Activated CD4-positive, alpha-beta T cell treated with anti-CD3 and anti-CD28 coated beads, Interleukin-2, amount 50 U/mL, for 24 hours (primary cell): ENCODE measurements at regions not wholly inside any gene's neighbourhood (a gene's known extent, or its start where the extent isn't known, plus 50 kb on each side); places are given as distances from the start of the nearest gene placed in this dataset.

Experiments
- DNase-seq, 2 donors: peaks; one replicate each; pipeline ENCODE4 v3.0.0-alpha.2; 2020; ENCODE audit warnings: low read depth in 1 of 2, low spot score in 1 of 2

DNA sequence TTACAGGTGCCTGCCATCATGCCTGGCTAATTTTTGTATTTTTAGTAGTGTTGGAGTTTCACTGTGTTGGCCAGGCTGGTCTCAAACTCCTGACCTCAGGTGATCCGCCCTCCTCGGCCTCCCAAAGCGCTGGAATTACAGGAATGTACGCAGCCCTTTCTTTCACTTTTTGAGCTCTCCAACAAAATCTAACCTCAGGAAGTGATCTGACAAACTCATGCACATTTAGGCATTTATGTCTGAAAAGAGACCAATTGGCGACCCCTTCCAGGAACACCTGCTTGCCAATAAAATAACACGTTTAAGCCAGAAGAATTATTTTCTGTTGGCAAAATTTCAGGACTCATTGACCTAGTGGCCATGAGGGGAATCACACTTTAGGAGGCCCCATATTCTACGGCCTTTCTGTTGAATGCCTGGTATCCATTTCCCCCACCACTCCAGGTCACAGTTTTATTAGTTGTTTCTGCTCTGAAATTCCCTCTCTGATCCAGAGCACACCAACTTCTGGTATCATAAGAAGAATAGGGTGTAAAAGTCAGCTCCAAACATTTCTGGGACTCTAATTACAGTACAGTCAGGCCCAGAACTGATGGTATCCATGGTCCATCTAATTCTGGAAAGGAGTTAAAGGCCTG, 65.8 kb upstream of the FRMD4A start:
- DNase-seq, result no peak

DNA sequence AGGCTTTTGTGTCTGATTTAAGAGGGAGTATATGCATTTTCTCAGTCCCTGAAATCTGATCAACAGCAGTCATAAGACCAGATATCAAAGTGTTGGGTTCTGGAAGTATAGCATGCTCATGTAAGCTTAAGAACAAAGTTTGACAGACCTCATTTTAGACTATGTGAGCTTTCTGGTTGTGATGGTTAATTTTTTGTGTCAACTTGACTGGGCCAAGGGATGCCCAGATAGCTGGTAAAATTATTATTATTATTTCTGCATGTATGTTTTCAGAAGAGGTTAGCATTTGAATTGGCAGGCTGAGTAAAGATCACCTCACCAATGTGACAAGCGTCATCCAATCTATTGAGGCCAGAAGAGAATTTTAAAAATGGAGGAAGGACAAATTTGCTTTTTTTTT, 63.5 kb upstream of the FRMD4A start:
- DNase-seq, result no peak

DNA sequence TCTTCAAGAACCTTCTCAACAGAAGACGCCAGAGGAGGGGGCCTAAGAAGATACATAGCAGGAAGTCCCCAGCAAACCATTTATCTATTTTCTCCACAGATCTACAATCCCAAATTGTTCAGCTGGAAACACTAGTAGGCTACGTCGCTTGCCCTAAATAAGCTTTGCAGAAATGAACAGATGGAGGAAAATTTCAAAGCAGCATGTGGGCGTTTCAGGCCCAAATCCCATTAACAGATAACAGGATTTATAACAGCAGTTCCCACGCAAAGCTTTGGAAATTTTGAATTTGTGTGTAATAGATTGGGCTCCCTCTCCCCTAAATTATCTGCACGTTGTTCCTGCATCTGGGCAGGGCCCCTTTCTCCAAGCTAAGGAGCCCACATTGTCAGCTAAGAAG, 60.6 kb upstream of the FRMD4A start:
- DNase-seq, result no peak

DNA sequence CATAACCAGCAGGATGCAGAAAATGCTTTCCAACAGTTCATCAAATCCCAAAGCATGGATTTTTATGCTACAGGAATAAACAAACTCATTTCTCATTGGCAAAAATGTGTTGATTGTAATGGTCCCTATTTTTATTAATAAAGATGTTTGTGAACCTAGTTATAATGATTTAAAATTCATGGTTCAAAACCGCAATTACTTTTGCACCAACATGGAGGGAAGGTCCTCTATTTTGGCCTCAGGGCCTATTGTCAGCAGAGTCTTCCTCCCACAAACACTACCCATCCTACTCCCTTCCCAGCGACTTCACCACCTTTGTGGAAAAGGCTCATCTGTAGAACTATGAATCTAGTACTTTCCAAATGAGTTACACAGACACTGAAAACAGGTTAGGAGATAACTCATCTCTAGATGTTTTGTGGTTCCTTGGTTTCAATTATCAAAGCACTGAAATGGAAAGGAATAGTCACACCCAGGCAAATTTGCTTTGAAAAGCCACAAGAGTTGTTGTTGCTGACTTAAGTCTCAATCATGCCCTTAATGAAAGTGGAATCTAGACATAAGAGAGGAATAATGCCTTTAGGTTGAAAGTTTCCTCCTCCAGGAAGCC, 59.4 kb upstream of the FRMD4A start:
- peak in 1 of 2 donors; percentile 55 for DNase-seq

DNA sequence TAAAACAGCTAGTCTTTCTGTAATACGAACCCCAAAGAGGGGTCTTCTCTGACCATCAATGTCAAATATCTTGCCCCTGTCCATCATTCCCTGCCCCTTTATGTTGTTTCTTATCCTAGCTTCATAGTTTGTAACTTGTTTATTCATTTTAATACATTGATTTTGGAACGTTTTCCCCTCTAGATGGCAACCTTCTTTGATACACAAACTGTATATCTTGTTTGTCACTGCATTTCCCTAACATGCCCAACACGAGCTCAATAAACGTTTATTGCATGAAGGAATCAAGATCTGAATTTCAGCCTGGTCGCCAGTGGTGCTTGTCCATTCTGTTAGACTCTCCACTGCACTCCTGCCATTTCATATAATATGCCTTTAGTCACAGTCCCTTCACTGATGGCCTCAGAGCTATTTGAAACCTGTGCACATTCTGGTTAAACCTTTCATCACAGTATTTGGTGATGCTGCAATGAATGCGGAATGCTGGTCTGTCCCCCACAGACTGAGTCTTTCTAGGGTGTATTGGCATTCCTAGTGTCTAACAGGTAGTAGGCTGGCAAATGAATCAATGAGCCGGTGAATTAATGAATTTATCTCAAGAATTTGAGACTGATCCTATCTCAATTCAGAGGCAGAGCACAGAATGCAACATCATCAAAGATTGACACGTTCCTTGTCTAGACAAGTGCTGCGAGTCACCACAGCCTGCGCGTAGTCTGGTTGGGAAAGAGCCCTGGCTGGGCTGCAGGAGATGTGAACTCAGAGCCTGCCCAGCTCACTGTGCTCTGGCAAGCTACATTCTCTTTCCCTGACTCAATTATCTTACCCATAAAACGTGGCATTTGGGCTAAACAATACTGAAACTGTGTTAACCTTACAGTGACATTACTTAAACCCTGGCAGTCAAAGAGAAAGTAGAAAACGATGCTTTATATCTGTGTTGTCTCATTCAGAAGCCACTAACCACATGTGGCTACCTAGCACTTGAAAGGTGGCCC, 55.2 kb upstream of the FRMD4A start:
- DNase-seq, result peak in 1 of 2 donors; percentile 57

DNA sequence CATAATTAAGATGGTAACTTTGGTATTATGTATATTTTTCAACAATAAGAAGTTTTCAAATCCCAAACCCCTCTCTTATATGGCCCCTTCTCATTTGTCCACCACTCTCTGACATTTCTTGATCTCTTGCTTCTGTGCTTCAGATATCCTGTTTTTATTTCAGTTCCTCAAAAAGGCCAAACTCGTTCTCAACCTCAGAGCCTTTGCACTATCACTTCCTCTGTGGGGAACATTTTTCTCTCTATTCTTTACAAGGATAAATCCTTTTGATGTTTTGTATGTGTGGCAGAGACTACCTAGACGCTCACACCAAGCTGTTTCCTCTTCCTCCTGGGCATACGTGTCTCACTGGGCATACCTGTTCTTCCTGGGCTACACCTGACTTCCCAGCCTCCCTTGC, 54.2 kb upstream of the FRMD4A start:
- DNase-seq, result no peak

DNA sequence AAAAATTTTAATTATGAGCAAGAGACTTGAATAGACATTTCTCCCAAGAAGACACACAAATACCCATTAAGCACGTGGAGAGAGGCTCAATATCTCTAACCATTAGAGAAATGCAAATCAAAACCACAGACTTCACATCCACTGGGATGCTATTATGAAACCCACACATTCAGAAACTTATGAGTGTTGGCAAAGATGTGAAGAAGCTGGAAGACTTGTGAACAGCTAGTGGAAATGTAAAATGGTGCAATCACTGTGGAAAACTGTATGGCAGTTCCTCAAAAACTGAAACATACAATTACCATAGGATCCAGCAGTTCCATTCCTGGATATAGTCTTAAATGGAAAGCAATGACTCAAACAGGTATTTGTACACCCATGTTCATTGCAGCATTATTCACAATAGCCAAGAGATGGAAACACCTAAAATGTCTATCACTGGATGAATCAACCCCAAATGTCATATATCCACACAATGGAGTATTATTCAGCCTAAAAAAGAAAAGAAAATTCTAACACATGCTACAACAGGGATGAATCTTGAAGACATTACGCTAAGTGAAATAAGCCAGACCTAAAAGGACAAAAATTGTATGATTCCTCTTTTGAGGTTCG, 53.5 kb upstream of the FRMD4A start:
- DNase-seq, result no peak

DNA sequence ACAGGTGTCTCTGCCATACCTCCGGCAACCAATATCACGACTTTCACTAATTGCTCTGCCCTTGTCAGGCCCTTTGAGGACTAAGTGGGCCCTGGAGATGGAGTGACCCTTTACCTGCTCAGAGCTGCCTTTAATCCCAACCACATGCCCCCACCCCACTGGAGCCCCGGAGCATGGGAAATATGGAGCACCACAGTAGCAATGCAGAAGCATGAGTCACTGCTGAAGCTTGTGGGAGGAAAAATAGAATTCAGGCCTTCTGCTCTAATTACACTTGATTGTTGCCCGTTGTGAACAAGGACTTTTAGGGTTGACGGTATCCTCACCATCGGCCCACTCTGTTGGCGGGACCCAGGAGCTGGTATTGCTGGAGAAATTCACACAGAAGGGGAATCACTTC, 52.5 kb upstream of the FRMD4A start:
- DNase-seq, result no peak

DNA sequence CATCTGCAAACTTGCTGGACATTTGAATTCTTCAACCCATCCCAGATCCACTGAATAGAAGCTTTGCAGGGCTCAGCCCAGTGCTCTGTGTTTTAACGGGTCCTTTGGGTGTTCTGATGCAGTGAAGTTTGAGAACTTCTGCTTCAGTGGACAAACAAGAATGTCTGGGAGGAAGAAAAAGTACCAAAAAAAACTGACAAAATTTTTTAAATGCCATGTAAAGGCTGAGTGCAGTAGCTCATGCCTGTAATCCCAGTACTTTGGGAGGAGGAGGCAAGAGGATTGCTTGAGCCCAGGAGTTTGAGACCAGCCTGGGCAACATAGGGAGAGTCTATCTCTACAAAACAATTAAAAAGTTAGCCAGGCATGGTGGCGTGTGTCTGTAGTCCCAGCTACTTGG, 51.8 kb upstream of the FRMD4A start:
- DNase-seq, result no peak

DNA sequence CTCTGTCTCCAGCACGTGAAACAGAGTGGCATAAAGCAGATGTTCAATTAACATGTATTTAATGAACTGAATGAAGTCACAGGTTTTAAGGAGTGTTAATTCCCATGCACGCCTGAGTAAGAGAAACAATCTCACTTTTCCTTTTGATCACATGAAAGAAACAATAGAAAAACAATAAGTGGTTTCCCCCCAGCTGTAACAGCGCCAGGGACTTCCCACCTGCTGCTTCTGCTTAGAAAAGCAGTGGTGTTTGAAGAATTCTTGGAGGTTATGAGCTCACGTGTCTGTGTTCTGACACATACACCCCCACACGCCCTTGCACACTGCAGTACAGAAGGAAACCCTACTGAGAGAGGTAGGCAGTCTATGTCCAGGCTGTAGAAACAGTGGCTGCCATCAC, 51.3 kb upstream of the FRMD4A start:
- peak in 1 of 2 donors; percentile 56 for DNase-seq

DNA sequence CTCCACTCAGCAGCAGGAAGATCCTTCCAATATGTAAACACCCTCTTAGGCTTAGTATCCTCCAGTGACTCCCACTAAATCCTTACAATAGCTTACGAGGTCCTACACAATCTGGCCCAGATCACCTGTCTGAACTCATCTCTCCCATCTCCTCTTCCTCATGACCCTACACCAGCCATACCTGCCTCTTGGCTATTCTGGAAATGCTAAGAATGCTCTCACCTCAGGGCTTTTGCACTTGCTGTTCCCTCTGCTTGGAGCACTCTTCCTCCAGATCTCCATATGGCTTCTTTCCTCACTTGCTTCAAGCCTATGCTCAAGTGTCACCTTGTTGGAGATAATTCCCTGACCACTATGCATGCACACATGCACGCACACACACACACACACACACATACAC, 50.8 kb upstream of the FRMD4A start:
- DNase-seq, result no peak

DNA sequence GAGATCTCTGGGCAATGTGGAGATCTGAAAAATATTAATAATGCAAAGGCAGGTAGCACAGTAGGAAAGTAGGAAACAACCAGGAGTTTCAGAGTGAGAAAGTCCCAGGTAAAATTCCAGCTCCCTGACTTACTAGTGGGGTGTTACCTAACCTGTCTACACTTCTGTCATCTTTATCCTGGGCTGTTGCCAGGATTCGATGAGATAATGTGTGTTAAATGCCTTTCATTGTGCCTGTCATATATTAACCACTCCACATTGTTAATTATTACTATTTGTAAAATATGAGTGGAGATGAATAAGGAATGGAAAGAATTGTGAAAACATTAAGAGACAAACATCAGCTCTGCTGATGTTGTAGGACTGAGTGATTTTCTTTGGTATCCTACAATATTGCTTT, 50.0 kb upstream of the FRMD4A start:
- DNase-seq, result no peak
